CD14-positive monocyte (primary cell): ENCODE measurements at regions not wholly inside any gene's neighbourhood (a gene's known extent, or its start where the extent isn't known, plus 50 kb on each side); places are given as distances from the start of the nearest gene placed in this dataset.

Experiments
- DNase-seq, 3 donors: peaks; one replicate each; pipeline ENCODE4 v3.0.0-alpha.2; 2011 to 2022
- H2AFZ ChIP-seq: 2 replicates; pipeline ENCODE4 v1.6.0; 2012; ENCODE audit warnings: mild to moderate bottlenecking, low read depth, low read length, inconsistent platforms; ENCODE audit not compliant: insufficient read depth, poor library complexity, severe bottlenecking
- H3K27ac ChIP-seq, 2 donors: 1 replicate in 1 of 2; 2 replicates in 1 of 2; pipeline ENCODE4 v1.5.1; 2012 to 2013; ENCODE audit warnings: low read length in 2 of 2, control low read depth in 1 of 2, inconsistent platforms in 1 of 2, low read depth in 1 of 2, mild to moderate bottlenecking in 1 of 2
- H3K27me3 ChIP-seq, 2 donors: one replicate each; pipeline versions ENCODE4 v1.6.0 to v1.6.1; 2011 to 2013; ENCODE audit warnings: low read length in 2 of 2; ENCODE audit not compliant: control insufficient read depth in 2 of 2, insufficient read depth in 2 of 2
- H3K36me3 ChIP-seq, 2 donors: replicated peaks in 1 of 2; 1 replicate in 1 of 2; 2 replicates in 1 of 2; pipeline versions ENCODE4 v1.5.1 to v1.6.1; 2012 to 2013; ENCODE audit warnings: low read length in 2 of 2, control low read depth in 1 of 2, inconsistent platforms in 1 of 2, mild to moderate bottlenecking in 1 of 2; ENCODE audit not compliant: insufficient read depth in 2 of 2, control insufficient read depth in 1 of 2
- H3K4me1 ChIP-seq, 2 donors: 1 replicate in 1 of 2; 2 replicates in 1 of 2; pipeline versions ENCODE4 v1.5.1 to v1.6.1; 2012 to 2013; ENCODE audit warnings: low read length in 2 of 2, control low read depth in 1 of 2, inconsistent platforms in 1 of 2, mild to moderate bottlenecking in 1 of 2, moderate library complexity in 1 of 2; ENCODE audit not compliant: insufficient read depth in 2 of 2, control insufficient read depth in 1 of 2
- H3K4me2 ChIP-seq: replicated peaks from 2 replicates; pipeline ENCODE3; 2012; ENCODE audit warnings: low read length, moderate library complexity, mild to moderate bottlenecking; ENCODE audit not compliant: poor library complexity, severe bottlenecking; ENCODE audit errors: extremely low read depth
- H3K4me3 ChIP-seq, 3 experiments: fragments of 200-600 bp in 1 of 3; sonication (generic) in 1 of 3; replicated peaks in 1 of 3; 1 replicate in 2 of 3; 2 replicates in 1 of 3; pipeline ENCODE4 v1.5.1; 2011 to 2013; ENCODE audit warnings: low read length in 3 of 3, mild to moderate bottlenecking in 3 of 3, control low read depth in 2 of 3, low read depth in 2 of 3, inconsistent platforms in 1 of 3, moderate library complexity in 1 of 3
- H3K79me2 ChIP-seq: 2 replicates; pipeline ENCODE4 v1.6.0; 2012; ENCODE audit warnings: mild to moderate bottlenecking, control low read depth, inconsistent platforms, low read length, moderate library complexity; ENCODE audit not compliant: insufficient read depth
- H3K9ac ChIP-seq: 2 replicates; pipeline ENCODE4 v1.6.0; 2017; ENCODE audit warnings: low read length, mild to moderate bottlenecking; ENCODE audit not compliant: insufficient read depth, poor library complexity, severe bottlenecking
- H3K9me3 ChIP-seq, 2 donors: replicated peaks in 1 of 2; 1 replicate in 1 of 2; 2 replicates in 1 of 2; pipeline versions ENCODE4 v1.5.1 to v1.6.1; 2012 to 2013; ENCODE audit warnings: low read length in 2 of 2, control low read depth in 1 of 2; ENCODE audit not compliant: control insufficient read depth in 1 of 2, insufficient read depth in 1 of 2
- H4K20me1 ChIP-seq: 2 replicates; pipeline ENCODE4 v1.6.0; 2012; ENCODE audit warnings: mild to moderate bottlenecking, low read length, control low read depth, moderate library complexity; ENCODE audit not compliant: insufficient read depth
- H3K27ac Mint-ChIP-seq, 7 donors: one replicate each; pipeline ENCODE4 v1.8.0; 2020; ENCODE audit warnings: mild to moderate bottlenecking in 7 of 7, mixed read lengths in 7 of 7, moderate library complexity in 6 of 7, inconsistent platforms in 2 of 7
- H3K27me3 Mint-ChIP-seq, 3 donors: one replicate each; pipeline ENCODE4 v1.8.0; 2021 to 2022; ENCODE audit warnings: low read depth in 3 of 3, mild to moderate bottlenecking in 3 of 3, mixed read lengths in 3 of 3, moderate library complexity in 3 of 3, inconsistent platforms in 1 of 3
- H3K36me3 Mint-ChIP-seq, 2 donors: one replicate each; pipeline ENCODE4 v1.8.0; 2020; ENCODE audit warnings: mixed read lengths in 2 of 2, inconsistent platforms in 1 of 2, mild to moderate bottlenecking in 1 of 2
- H3K4me1 Mint-ChIP-seq: one replicate; pipeline ENCODE4 v1.8.0; 2020; ENCODE audit warnings: mild to moderate bottlenecking, mixed read lengths
- H3K4me3 Mint-ChIP-seq, 2 donors: one replicate each; pipeline ENCODE4 v1.8.0; 2020; ENCODE audit warnings: mild to moderate bottlenecking in 2 of 2, mixed read lengths in 2 of 2, moderate library complexity in 1 of 2
- H3K9me3 Mint-ChIP-seq, 7 donors: one replicate each; pipeline ENCODE4 v1.8.0; 2020 to 2022; ENCODE audit warnings: mixed read lengths in 7 of 7, mild to moderate bottlenecking in 6 of 7, moderate library complexity in 6 of 7, inconsistent platforms in 2 of 7
- WGBS: methylation state at CpG from one replicate; pipeline ENCODE4 v1.1.5; 2013; ENCODE audit warnings: missing lambda C conversion rate; ENCODE audit not compliant: insufficient coverage; 5-methylcytosine and 5-hydroxymethylcytosine counted together
- intact Hi-C, 2 donors: fragments of 100-400 bp; cut with micrococcal nuclease; formaldehyde crosslinking; loops; one replicate each; pipeline versions ENCODE4 v1.15.0 to v1.15.1; 2023
- TF ChIP-seq, protein P1 (sequence below): fragments of 200-600 bp; IDR thresholded peaks from one replicate; pipeline ENCODE4 v1.8.0; 2022; ENCODE audit warnings: antibody characterized with exemption, mild to moderate bottlenecking

DNA sequence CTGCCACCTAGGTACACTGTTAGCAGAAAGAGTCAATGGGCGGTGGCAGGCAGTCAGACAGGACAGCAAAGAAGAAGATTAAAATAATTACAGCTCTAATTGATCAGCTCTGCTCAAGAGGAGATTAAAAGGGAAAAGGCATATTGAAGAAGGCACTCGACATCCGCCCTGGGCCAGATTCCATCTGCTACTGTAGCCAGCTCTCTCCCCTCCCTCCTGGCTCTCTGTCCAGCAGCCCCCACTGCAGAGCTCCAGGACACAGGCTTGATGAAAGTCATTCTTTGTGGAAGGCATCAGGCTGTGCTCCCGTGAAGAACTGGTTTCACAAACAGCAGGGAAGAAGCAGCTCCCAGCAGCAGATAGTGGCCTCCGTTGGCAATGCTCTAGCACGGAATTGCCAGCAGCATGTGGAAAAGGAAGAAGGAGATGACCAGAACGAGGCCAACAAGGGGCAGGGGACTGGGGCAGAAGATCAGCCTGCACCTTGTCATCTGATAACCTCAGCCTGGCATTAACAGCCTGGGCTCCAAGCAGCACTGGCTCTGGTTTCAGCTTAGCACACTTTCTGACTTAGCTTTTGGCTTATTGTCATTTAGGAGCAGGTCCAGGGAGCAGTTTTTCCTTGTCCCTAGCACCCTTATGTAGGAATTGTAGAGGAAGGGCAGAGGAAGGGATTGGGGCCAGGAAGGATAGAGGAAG is 465.9 kb downstream of the KIF16B start:
- Histone ChIP-seq H2AFZ (no peak overlapping the region), H3K9me3 (no peaks in the 10 kb centered on the region), H3K36me3 (no peaks in the 10 kb centered on the region), H3K9ac (no peak overlapping the region), H3K4me1 (no peaks in the 10 kb centered on the region), H3K27ac (no peak overlapping the region), H3K4me2 (no peak overlapping the region), H4K20me1 (no peaks in the 10 kb centered on the region), H3K27me3 (no peaks in the 10 kb centered on the region), H3K79me2 (no peaks in the 10 kb centered on the region), H3K4me3 (no peak overlapping the region)
- H3K9me3 Mint-ChIP-seq: peaks cover 0 to 9% (median 2%) of the 10 kb centered on the region in 7 donors
- H3K27ac Mint-ChIP-seq: no peak overlapping the region
- H3K4me3 Mint-ChIP-seq: no peak overlapping the region
- TF ChIP-seq, protein P1, sequence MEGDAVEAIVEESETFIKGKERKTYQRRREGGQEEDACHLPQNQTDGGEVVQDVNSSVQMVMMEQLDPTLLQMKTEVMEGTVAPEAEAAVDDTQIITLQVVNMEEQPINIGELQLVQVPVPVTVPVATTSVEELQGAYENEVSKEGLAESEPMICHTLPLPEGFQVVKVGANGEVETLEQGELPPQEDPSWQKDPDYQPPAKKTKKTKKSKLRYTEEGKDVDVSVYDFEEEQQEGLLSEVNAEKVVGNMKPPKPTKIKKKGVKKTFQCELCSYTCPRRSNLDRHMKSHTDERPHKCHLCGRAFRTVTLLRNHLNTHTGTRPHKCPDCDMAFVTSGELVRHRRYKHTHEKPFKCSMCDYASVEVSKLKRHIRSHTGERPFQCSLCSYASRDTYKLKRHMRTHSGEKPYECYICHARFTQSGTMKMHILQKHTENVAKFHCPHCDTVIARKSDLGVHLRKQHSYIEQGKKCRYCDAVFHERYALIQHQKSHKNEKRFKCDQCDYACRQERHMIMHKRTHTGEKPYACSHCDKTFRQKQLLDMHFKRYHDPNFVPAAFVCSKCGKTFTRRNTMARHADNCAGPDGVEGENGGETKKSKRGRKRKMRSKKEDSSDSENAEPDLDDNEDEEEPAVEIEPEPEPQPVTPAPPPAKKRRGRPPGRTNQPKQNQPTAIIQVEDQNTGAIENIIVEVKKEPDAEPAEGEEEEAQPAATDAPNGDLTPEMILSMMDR: no peak
- intact Hi-C loops: no loop called here
- DNase-seq: no peak
- H3K27me3 Mint-ChIP-seq: no peaks in the 10 kb centered on the region
- WGBS: 91% methylated on average over 6 of the region's 7 CpGs
- no peaks in the 10 kb centered on the region for H3K4me1 Mint-ChIP-seq
- H3K36me3 Mint-ChIP-seq: no peaks in the 10 kb centered on the region

DNA sequence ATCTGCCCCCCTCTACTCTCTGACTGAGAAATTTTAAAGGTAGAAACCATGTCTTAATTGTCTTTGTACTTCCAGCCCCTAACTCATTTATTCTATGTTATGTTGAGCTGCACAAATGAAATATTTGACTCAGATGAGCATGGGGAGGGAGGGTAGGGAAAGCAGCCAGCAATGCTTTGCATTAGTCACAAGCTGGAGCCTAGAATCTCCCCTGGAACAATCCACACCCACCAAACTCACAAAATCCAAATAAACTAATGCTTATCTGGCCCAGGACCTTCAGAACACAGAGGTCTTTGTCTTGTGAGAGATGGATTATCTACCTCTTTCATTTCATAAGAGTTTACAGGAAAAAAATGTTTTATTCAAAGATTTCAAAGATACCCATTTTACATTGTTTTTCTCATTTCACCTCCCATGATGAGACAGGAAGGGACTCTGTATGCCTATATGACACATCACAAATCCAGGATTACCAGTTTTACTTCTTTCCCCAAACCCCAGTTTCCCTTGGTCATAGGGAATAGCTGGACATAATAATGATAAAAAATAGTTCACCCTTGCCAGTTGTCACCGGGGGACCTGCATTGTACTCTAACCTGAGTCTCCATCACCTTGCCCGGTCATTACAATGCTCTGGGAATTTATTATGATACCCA is 466.9 kb downstream of the KIF16B start:
- Histone ChIP-seq H3K79me2 (no peaks in the 10 kb centered on the region), H3K9me3 (no peaks in the 10 kb centered on the region), H4K20me1 (no peaks in the 10 kb centered on the region), H3K9ac (no peak overlapping the region), H3K27me3 (no peaks in the 10 kb centered on the region), H2AFZ (no peak overlapping the region), H3K4me1 (no peaks in the 10 kb centered on the region), H3K4me3 (no peak overlapping the region), H3K36me3 (no peaks in the 10 kb centered on the region), H3K27ac (no peak overlapping the region), H3K4me2 (no peak overlapping the region)
- intact Hi-C loops: no loop called here
- no peaks in the 10 kb centered on the region for H3K27me3 Mint-ChIP-seq
- DNase-seq: no peak
- 100% methylated on average over 1 of the region's 2 CpGs for WGBS
- TF ChIP-seq, protein P1: no peak
- no peak overlapping the region for H3K4me3 Mint-ChIP-seq
- no peak overlapping the region for H3K27ac Mint-ChIP-seq
- H3K9me3 Mint-ChIP-seq: peaks cover 0 to 9% (median 2%) of the 10 kb centered on the region in 7 donors
- no peaks in the 10 kb centered on the region for H3K4me1 Mint-ChIP-seq
- no peaks in the 10 kb centered on the region for H3K36me3 Mint-ChIP-seq
